Esophagus squamous epithelium (tissue), 5 donors: ENCODE measurements at regions not wholly inside any gene's neighbourhood (a gene's known extent, or its start where the extent isn't known, plus 50 kb on each side); places are given as distances from the start of the nearest gene placed in this dataset.

ENCODE experiments used
- DNase-seq: peaks from one replicate; lab custom pipeline; 2025; lab: John Stamatoyannopoulos, UW
- H3K27ac ChIP-seq, 4 donors: fragments of 200-600 bp; sonication (generic); one replicate each; pipeline ENCODE4 v1.5.1; 2016 to 2019; ENCODE audit warnings: mild to moderate bottlenecking in 1 of 4
- H3K27me3 ChIP-seq, 4 donors: fragments of 200-600 bp; sonication (generic); 1 replicate in 3 of 4; 2 replicates in 1 of 4; pipeline versions ENCODE4 v1.5.1 to v1.6.0; 2017 to 2021; ENCODE audit warnings: antibody characterized with exemption in 1 of 4
- H3K36me3 ChIP-seq, 3 donors: fragments of 200-600 bp; sonication (generic); one replicate each; pipeline ENCODE4 v1.5.1; 2016 to 2019
- H3K4me1 ChIP-seq, 3 donors: fragments of 200-600 bp; sonication (generic); one replicate each; pipeline ENCODE4 v1.5.1; 2017 to 2019
- H3K4me3 ChIP-seq, 4 donors: fragments of 200-600 bp; sonication (generic); 1 replicate in 3 of 4; 2 replicates in 1 of 4; pipeline ENCODE4 v1.5.1; 2016 to 2019; ENCODE audit warnings: mild to moderate bottlenecking in 2 of 4, moderate library complexity in 1 of 4
- H3K9me3 ChIP-seq, 3 donors: fragments of 200-600 bp; sonication (generic); one replicate each; pipeline ENCODE4 v1.5.1; 2016 to 2019
- CTCF ChIP-seq, 6 experiments: fragments of 450-650 bp in 4 of 6; fragments of 200-600 bp in 2 of 6; sonication (generic) in 2 of 6; IDR thresholded peaks; one replicate each; pipeline ENCODE4 v1.5.1; 2016 to 2019; ENCODE audit warnings: antibody characterized with exemption in 6 of 6, mild to moderate bottlenecking in 4 of 6, moderate library complexity in 4 of 6
- POLR2A ChIP-seq, 4 donors: fragments of 450-650 bp; IDR thresholded peaks; one replicate each; pipeline ENCODE4 v1.6.1; 2017; ENCODE audit warnings: antibody characterized with exemption in 4 of 4, mild to moderate bottlenecking in 4 of 4, moderate library complexity in 3 of 4
- WGBS, 2 donors: methylation state at CpG; one replicate each; pipeline ENCODE4 v1.1.5; 2018; 5-methylcytosine and 5-hydroxymethylcytosine counted together
- intact Hi-C: fragments of 100-400 bp; cut with DNase I; formaldehyde crosslinking; loops from one replicate; pipeline ENCODE4 v1.15.0; 2022
- donor health status: DM: yes; HTN: yes; CAD: no.

- H3K9me3 ChIP-seq = peaks cover 0 to 7% (median 0%) of the 10 kb centered on the region in 3 donors
- H3K4me3 ChIP-seq = no peak overlapping the region
- no peaks in the 10 kb centered on the region for H3K27me3 ChIP-seq
- H3K27ac ChIP-seq = no peak overlapping the region
- no peak for DNase-seq
- TF ChIP-seq POLR2A (IDR thresholded peaks at IDR 0.05) = no peak
- TF ChIP-seq CTCF (IDR thresholded peaks at IDR 0.05) = no peak
- H3K4me1 ChIP-seq = no peaks in the 10 kb centered on the region
- WGBS, 2 donors = 80% methylated on average over 1 of the region's 1 CpG; no CpG with 5 or more reads in 1 of the 2 donors
- intact Hi-C loops = no loop called here
- H3K36me3 ChIP-seq = no peaks in the 10 kb centered on the region
These were observed 2310.2 kb downstream of the LRRC4C start for GRCh38 chr11:39149214-39149613.

GRCh38 chr11:39145346-39145745 lies 2314.1 kb downstream of the LRRC4C start:
- H3K4me3 ChIP-seq = no peak overlapping the region
- intact Hi-C loops = no loop called here
- no peak for DNase-seq
- TF ChIP-seq CTCF (IDR thresholded peaks at IDR 0.05) = no peak
- TF ChIP-seq POLR2A (IDR thresholded peaks at IDR 0.05) = no peak
- WGBS, 2 donors = 63 to 64% methylated on average over 2 of the region's 2 CpGs
- no peaks in the 10 kb centered on the region for H3K36me3 ChIP-seq
- no peaks in the 10 kb centered on the region for H3K4me1 ChIP-seq
- no peaks in the 10 kb centered on the region for H3K27me3 ChIP-seq
- H3K9me3 ChIP-seq = peaks cover 0 to 7% (median 0%) of the 10 kb centered on the region in 3 donors
- H3K27ac ChIP-seq = no peak overlapping the region

- WGBS, 2 donors = 80 to 85% methylated on average over 3 of the region's 3 CpGs
- H3K36me3 ChIP-seq = no peaks in the 10 kb centered on the region
- no peaks in the 10 kb centered on the region for H3K4me1 ChIP-seq
- no peak for DNase-seq
- TF ChIP-seq CTCF (IDR thresholded peaks at IDR 0.05) (no peak), POLR2A (IDR thresholded peaks at IDR 0.05) (no peak)
- H3K27ac ChIP-seq = no peak overlapping the region
- H3K9me3 ChIP-seq = peaks cover 0 to 7% (median 0%) of the 10 kb centered on the region in 3 donors
- H3K27me3 ChIP-seq = no peaks in the 10 kb centered on the region
- intact Hi-C loops = no loop called here
- H3K4me3 ChIP-seq = no peak overlapping the region
These were observed 2314.9 kb downstream of the LRRC4C start for GRCh38 chr11:39144351-39145130.

- no peak for DNase-seq
- no peak for TF ChIP-seq POLR2A (IDR thresholded peaks at IDR 0.05)
- TF ChIP-seq CTCF (IDR thresholded peaks at IDR 0.05) = no peak
- H3K9me3 ChIP-seq = no peaks in the 10 kb centered on the region
- H3K36me3 ChIP-seq = no peaks in the 10 kb centered on the region
- H3K4me1 ChIP-seq = no peaks in the 10 kb centered on the region
- H3K27ac ChIP-seq = no peak overlapping the region
- 50 to 60% methylated on average over 3 of the region's 3 CpGs for WGBS, 2 donors
- H3K27me3 ChIP-seq = no peaks in the 10 kb centered on the region
- H3K4me3 ChIP-seq = no peak overlapping the region
- intact Hi-C loops = no loop called here
These were observed 2319.9 kb downstream of the LRRC4C start for GRCh38 chr11:39139581-39139980.

- intact Hi-C loops = no loop called here
- H3K36me3 ChIP-seq = no peaks in the 10 kb centered on the region
- H3K4me3 ChIP-seq = no peak overlapping the region
- 75 to 80% methylated on average over 2 to 3 of the region's 5 CpGs for WGBS, 2 donors
- H3K4me1 ChIP-seq = no peaks in the 10 kb centered on the region
- H3K27me3 ChIP-seq = no peaks in the 10 kb centered on the region
- no peak for DNase-seq
- TF ChIP-seq CTCF (IDR thresholded peaks at IDR 0.05) (no peak), POLR2A (IDR thresholded peaks at IDR 0.05) (no peak)
- H3K9me3 ChIP-seq = no peaks in the 10 kb centered on the region
- no peak overlapping the region for H3K27ac ChIP-seq
These were observed 2338.6 kb downstream of the LRRC4C start for GRCh38 chr11:39120890-39121289.
